ENCODE measurements at regions not wholly inside any gene's neighbourhood (a gene's known extent, or its start where the extent isn't known, plus 50 kb on each side); places are given as distances from the start of the nearest gene placed in this dataset.

- no peaks in the 10 kb centered on the region for H3K27me3 ChIP-seq (ENCODE audit: insufficient read depth, low read length, poor library complexity, severe bottlenecking)
- no peaks in the 10 kb centered on the region for H3K9me2 ChIP-seq (replicated peaks; ENCODE audit: low read depth, low read length)
- no peak for TF ChIP-seq EZH2phosphoT487 (IDR thresholded peaks at IDR 0.05; ENCODE audit: borderline replicate concordance)
- TF ChIP-seq, protein P1, sequence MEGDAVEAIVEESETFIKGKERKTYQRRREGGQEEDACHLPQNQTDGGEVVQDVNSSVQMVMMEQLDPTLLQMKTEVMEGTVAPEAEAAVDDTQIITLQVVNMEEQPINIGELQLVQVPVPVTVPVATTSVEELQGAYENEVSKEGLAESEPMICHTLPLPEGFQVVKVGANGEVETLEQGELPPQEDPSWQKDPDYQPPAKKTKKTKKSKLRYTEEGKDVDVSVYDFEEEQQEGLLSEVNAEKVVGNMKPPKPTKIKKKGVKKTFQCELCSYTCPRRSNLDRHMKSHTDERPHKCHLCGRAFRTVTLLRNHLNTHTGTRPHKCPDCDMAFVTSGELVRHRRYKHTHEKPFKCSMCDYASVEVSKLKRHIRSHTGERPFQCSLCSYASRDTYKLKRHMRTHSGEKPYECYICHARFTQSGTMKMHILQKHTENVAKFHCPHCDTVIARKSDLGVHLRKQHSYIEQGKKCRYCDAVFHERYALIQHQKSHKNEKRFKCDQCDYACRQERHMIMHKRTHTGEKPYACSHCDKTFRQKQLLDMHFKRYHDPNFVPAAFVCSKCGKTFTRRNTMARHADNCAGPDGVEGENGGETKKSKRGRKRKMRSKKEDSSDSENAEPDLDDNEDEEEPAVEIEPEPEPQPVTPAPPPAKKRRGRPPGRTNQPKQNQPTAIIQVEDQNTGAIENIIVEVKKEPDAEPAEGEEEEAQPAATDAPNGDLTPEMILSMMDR (conservative IDR thresholded peaks at IDR 0.05; ENCODE audit: low read length) = no peak
- H3K9me3 ChIP-seq (ENCODE audit: insufficient read depth, low read depth, low read length) = no peaks in the 10 kb centered on the region
- H4K20me1 ChIP-seq (ENCODE audit: insufficient read depth, low read length, poor library complexity, severe bottlenecking) = no peaks in the 10 kb centered on the region
- H3K4me1 ChIP-seq (ENCODE audit: insufficient read depth, low read length, poor library complexity, severe bottlenecking) = peaks cover 18% of the 10 kb centered on the region
- H2AFZ ChIP-seq (ENCODE audit: low read length) = no peak overlapping the region
- H3F3A ChIP-seq (ENCODE audit: low read depth) = 0 out of 2 replicates have a peak, but pooled peaks cover 4% of the 10 kb centered on the region
- H3K4me2 ChIP-seq (ENCODE audit: low read depth, low read length, poor library complexity, severe bottlenecking) = no peak overlapping the region
- H3K79me2 ChIP-seq (ENCODE audit: insufficient read depth, low read length) = no peaks in the 10 kb centered on the region
- H3K4me3 ChIP-seq (ENCODE audit: low read length, poor library complexity, severe bottlenecking) = no peak overlapping the region
- no peaks in the 10 kb centered on the region for H3K36me3 ChIP-seq (ENCODE audit: insufficient read depth, low read length)
- H3K9ac ChIP-seq (ENCODE audit: low read depth, low read length, poor library complexity, severe bottlenecking) = no peak overlapping the region
Observed at GRCh38 chr2:174664084-174664759, 66.6 kb upstream of the WIPF1 start.

DNA sequence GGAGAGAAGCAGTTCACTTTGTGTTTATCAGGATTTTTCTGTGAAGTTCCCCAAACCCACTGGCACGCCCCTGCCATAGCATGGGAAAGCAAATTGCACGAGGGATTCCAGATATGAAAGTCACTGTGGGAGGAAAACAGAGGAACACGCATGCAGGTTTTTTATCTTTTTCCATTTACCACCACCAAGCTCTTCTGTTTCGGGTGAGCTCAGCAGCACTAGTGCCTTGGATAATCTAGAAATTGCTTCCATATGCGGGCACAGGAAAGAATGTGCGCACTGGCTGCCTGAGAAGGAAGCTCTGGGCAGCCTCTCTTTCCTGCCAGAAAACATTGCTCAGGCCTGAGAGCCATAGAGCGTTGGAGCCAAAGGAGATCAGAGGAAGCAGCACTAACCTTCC lies 65.9 kb upstream of the WIPF1 start:
- Histone ChIP-seq H3K9me2 (replicated peaks; ENCODE audit: low read depth, low read length) (no peaks in the 10 kb centered on the region), H3K36me3 (ENCODE audit: insufficient read depth, low read length) (no peaks in the 10 kb centered on the region), H4K20me1 (ENCODE audit: insufficient read depth, low read length, poor library complexity, severe bottlenecking) (no peaks in the 10 kb centered on the region), H3K4me3 (ENCODE audit: low read length, poor library complexity, severe bottlenecking) (no peak overlapping the region), H3K27me3 (ENCODE audit: insufficient read depth, low read length, poor library complexity, severe bottlenecking) (no peaks in the 10 kb centered on the region), H3K9me3 (ENCODE audit: insufficient read depth, low read depth, low read length) (no peaks in the 10 kb centered on the region), H3K4me2 (ENCODE audit: low read depth, low read length, poor library complexity, severe bottlenecking) (no peak overlapping the region), H3F3A (ENCODE audit: low read depth) (0 out of 2 replicates have a peak, but pooled peaks cover 4% of the 10 kb centered on the region), H3K79me2 (ENCODE audit: insufficient read depth, low read length) (no peaks in the 10 kb centered on the region), H3K9ac (ENCODE audit: low read depth, low read length, poor library complexity, severe bottlenecking) (no peak overlapping the region), H3K4me1 (ENCODE audit: insufficient read depth, low read length, poor library complexity, severe bottlenecking) (peaks cover 20% of the 10 kb centered on the region), H2AFZ (ENCODE audit: low read length) (no peak overlapping the region)
- TF ChIP-seq, protein P1 (conservative IDR thresholded peaks at IDR 0.05; ENCODE audit: low read length) = no peak
- no peak for TF ChIP-seq EZH2phosphoT487 (IDR thresholded peaks at IDR 0.05; ENCODE audit: borderline replicate concordance)

GRCh38 chr2:174662859-174663258 lies 65.3 kb upstream of the WIPF1 start:
- Histone ChIP-seq H3K9me3 (ENCODE audit: insufficient read depth, low read depth, low read length) (no peaks in the 10 kb centered on the region), H3K9ac (ENCODE audit: low read depth, low read length, poor library complexity, severe bottlenecking) (no peak overlapping the region), H3K36me3 (ENCODE audit: insufficient read depth, low read length) (no peaks in the 10 kb centered on the region), H3F3A (ENCODE audit: low read depth) (0 out of 2 replicates have a peak, but pooled peaks cover 2% of the 10 kb centered on the region), H3K4me3 (ENCODE audit: low read length, poor library complexity, severe bottlenecking) (no peak overlapping the region), H3K4me1 (ENCODE audit: insufficient read depth, low read length, poor library complexity, severe bottlenecking) (peaks cover 14% of the 10 kb centered on the region), H3K27me3 (ENCODE audit: insufficient read depth, low read length, poor library complexity, severe bottlenecking) (no peaks in the 10 kb centered on the region), H3K4me2 (ENCODE audit: low read depth, low read length, poor library complexity, severe bottlenecking) (no peak overlapping the region), H3K79me2 (ENCODE audit: insufficient read depth, low read length) (no peaks in the 10 kb centered on the region), H2AFZ (ENCODE audit: low read length) (no peak overlapping the region), H3K9me2 (replicated peaks; ENCODE audit: low read depth, low read length) (no peaks in the 10 kb centered on the region), H4K20me1 (ENCODE audit: insufficient read depth, low read length, poor library complexity, severe bottlenecking) (no peaks in the 10 kb centered on the region)
- no peak for TF ChIP-seq EZH2phosphoT487 (IDR thresholded peaks at IDR 0.05; ENCODE audit: borderline replicate concordance)
- TF ChIP-seq, protein P1 (conservative IDR thresholded peaks at IDR 0.05; ENCODE audit: low read length) = no peak
